Ectodermal cell (in vitro differentiated cells): ENCODE measurements at regions not wholly inside any gene's neighbourhood (a gene's known extent, or its start where the extent isn't known, plus 50 kb on each side); places are given as distances from the start of the nearest gene placed in this dataset.

Experiments used
- H3K27ac ChIP-seq: 2 replicates; pipeline ENCODE4 v1.7.0; 2013; ENCODE audit warnings: mild to moderate bottlenecking, low read depth, low read length; ENCODE audit not compliant: insufficient read depth, poor library complexity, severe bottlenecking
- H3K27me3 ChIP-seq: 2 replicates; pipeline ENCODE4 v1.7.0; 2013; ENCODE audit warnings: mild to moderate bottlenecking, low read length; ENCODE audit not compliant: insufficient read depth, control insufficient read depth, poor library complexity, severe bottlenecking
- H3K36me3 ChIP-seq: one replicate; pipeline ENCODE4 v1.7.0; 2013; ENCODE audit warnings: low read length; ENCODE audit not compliant: control insufficient read depth, insufficient read depth
- H3K4me1 ChIP-seq: one replicate; pipeline ENCODE4 v1.7.0; 2013; ENCODE audit warnings: low read length; ENCODE audit not compliant: control insufficient read depth, insufficient read depth
- H3K4me3 ChIP-seq: 2 replicates; pipeline ENCODE4 v1.7.0; 2013; ENCODE audit warnings: low read depth, low read length, control low read depth; ENCODE audit not compliant: insufficient read depth
- H3K9me3 ChIP-seq: 2 replicates; pipeline ENCODE4 v1.7.0; 2013; ENCODE audit warnings: mild to moderate bottlenecking, low read length, moderate library complexity; ENCODE audit not compliant: control insufficient read depth
- WGBS, 2 experiments: methylation state at CpG; one replicate each; pipeline ENCODE4 v1.1.7; 2013; ENCODE audit warnings: missing lambda C conversion rate in 2 of 2; 5-methylcytosine and 5-hydroxymethylcytosine counted together

DNA sequence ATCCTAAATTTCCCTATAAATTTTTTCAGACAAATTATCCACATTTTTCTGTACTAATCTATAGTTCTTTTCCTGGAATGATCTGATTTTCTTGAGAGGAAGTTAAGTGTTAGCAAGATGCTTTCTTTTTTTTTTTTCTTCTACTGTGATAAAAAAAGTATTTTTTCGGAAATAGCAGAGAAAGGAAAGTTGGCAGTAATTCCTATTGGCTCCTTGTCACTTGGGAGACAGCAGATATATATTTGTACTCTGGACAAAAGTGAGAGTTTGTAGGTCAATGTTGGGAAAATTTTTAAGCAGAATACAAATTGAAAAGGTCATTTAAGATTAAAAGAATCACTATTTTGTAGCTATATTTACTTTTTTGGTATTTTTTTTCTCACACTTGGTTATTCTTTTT lies 635.7 kb upstream of the NRXN1 start:
- no peaks in the 10 kb centered on the region for H3K4me1 ChIP-seq
- no peak overlapping the region for H3K27ac ChIP-seq
- H3K36me3 ChIP-seq, result no peaks in the 10 kb centered on the region
- no peak overlapping the region for H3K4me3 ChIP-seq
- no peaks in the 10 kb centered on the region for H3K9me3 ChIP-seq
- no peaks in the 10 kb centered on the region for H3K27me3 ChIP-seq
- 92 to 100% methylated on average over 1 of the region's 1 CpG for WGBS, 2 experiments

GRCh38 chr2:51662187-51662586 lies 630.3 kb upstream of the NRXN1 start:
- 25 to 33% methylated on average over 3 to 4 of the region's 5 CpGs for WGBS, 2 experiments
- H3K27ac ChIP-seq, result no peak overlapping the region
- no peaks in the 10 kb centered on the region for H3K4me1 ChIP-seq
- no peaks in the 10 kb centered on the region for H3K27me3 ChIP-seq
- no peaks in the 10 kb centered on the region for H3K36me3 ChIP-seq
- no peak overlapping the region for H3K4me3 ChIP-seq
- H3K9me3 ChIP-seq, result no peaks in the 10 kb centered on the region

GRCh38 chr2:51657849-51658248 lies 625.9 kb upstream of the NRXN1 start:
- no peaks in the 10 kb centered on the region for H3K27me3 ChIP-seq
- H3K4me3 ChIP-seq, result no peak overlapping the region
- H3K36me3 ChIP-seq, result no peaks in the 10 kb centered on the region
- H3K4me1 ChIP-seq, result no peaks in the 10 kb centered on the region
- no peaks in the 10 kb centered on the region for H3K9me3 ChIP-seq
- H3K27ac ChIP-seq, result no peak overlapping the region
- 93 to 97% methylated on average over 3 to 4 of the region's 4 CpGs for WGBS, 2 experiments

- H3K9me3 ChIP-seq, result no peaks in the 10 kb centered on the region
- H3K4me1 ChIP-seq, result no peaks in the 10 kb centered on the region
- no peak overlapping the region for H3K4me3 ChIP-seq
- no peaks in the 10 kb centered on the region for H3K27me3 ChIP-seq
- no peak overlapping the region for H3K27ac ChIP-seq
- no peaks in the 10 kb centered on the region for H3K36me3 ChIP-seq
These were observed 618.8 kb upstream of the NRXN1 start for GRCh38 chr2:51650769-51651168.

DNA sequence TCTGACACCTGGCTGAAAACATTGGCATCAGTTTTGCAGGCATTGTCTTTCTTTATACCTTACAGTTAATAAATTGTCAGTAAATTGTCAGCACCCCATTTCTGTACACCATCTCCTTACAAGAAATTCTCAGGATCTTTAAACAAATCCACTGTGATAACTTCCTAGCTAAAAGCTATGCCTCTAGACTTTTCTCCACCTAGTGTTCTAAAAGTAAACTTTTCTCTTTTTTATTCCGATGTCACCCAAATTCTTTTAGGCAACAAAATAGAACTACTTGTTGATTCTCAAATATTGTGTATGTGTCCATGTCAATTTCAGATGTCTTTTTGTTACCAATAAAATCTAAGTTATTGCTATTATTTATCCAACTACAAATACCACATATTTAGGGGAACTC lies 617.4 kb upstream of the NRXN1 start:
- no peak overlapping the region for H3K27ac ChIP-seq
- H3K36me3 ChIP-seq, result no peaks in the 10 kb centered on the region
- H3K27me3 ChIP-seq, result no peaks in the 10 kb centered on the region
- no peak overlapping the region for H3K4me3 ChIP-seq
- H3K4me1 ChIP-seq, result no peaks in the 10 kb centered on the region
- H3K9me3 ChIP-seq, result no peaks in the 10 kb centered on the region
- 100% methylated on average over 1 of the region's 1 CpG; no CpG with 5 or more reads in 1 of the 2 experiments for WGBS, 2 experiments

- H3K4me1 ChIP-seq, result peaks cover under 1% of the 10 kb centered on the region
- H3K9me3 ChIP-seq, result no peaks in the 10 kb centered on the region
- H3K36me3 ChIP-seq, result no peaks in the 10 kb centered on the region
- no peak overlapping the region for H3K4me3 ChIP-seq
- WGBS, 2 experiments, result 89 to 96% methylated on average over 3 to 4 of the region's 4 CpGs
- no peak overlapping the region for H3K27ac ChIP-seq
- H3K27me3 ChIP-seq, result no peaks in the 10 kb centered on the region
These were observed 606.9 kb upstream of the NRXN1 start for GRCh38 chr2:51638811-51639210.

DNA sequence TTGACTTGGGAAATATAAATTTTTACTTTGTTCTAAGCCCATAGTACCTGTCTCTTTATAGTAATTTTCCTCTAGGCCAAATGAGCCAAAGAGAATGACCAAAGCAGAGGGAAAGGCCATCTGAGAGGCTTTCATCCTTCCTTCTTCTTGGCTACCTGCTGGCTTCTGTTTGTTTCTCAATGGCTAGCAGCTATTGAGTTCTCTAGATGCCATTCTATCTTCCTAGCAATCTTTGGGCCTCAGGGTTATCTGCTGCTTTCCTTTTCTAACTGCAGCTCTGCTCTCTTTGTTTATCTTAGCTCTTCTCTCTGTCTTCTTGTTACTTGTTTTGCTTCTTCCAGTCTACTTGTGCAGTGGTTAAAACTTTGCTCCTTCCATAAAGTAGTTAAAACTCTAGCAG lies 601.1 kb upstream of the NRXN1 start:
- Histone ChIP-seq H3K4me3 (no peak overlapping the region), H3K27me3 (no peaks in the 10 kb centered on the region), H3K9me3 (no peaks in the 10 kb centered on the region), H3K36me3 (no peaks in the 10 kb centered on the region), H3K4me1 (peaks cover 10% of the 10 kb centered on the region), H3K27ac (peak overlapping the region; percentile 48)

DNA sequence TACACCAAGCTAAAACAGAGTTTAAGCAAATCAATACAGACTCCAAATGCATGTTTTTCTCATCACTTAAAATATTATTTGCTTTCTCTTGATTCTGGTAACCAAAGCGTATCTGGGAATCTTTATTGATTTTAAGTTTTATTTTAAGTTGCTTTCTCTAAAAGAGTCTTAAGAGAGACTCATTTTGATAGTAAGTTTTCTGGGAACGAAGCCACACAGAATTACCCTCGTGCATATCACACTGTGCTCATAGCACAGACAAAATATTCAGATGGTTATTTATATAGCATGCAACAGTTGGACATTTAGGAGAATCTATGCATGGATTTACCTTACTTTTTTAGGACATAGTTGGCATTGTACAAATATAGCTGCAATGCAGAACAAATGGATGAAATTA lies 597.5 kb upstream of the NRXN1 start:
- Histone ChIP-seq H3K27me3 (no peaks in the 10 kb centered on the region), H3K4me1 (peaks cover 10% of the 10 kb centered on the region), H3K9me3 (no peaks in the 10 kb centered on the region), H3K4me3 (no peak overlapping the region), H3K36me3 (no peaks in the 10 kb centered on the region), H3K27ac (no peak overlapping the region)
- 80 to 100% methylated on average over 1 of the region's 3 CpGs for WGBS, 2 experiments

DNA sequence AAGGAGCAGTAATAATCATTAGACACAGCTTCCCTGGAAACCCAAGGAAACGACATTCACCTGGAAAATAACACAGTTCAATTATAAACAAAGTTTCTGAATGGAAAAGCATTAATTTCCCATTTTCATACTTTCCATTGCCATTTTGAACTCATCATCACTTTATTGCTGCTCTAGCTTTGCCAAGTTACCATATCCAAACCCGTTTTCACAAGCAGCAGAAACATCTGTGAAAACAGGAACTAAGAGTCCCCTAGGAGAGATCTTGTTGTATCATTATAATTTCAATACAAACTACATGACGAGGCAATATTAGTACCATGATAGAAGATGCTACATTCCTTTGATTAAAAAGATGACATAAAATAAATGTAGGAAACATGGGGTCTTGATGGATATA lies 597.0 kb upstream of the NRXN1 start:
- Histone ChIP-seq H3K9me3 (no peaks in the 10 kb centered on the region), H3K27ac (no peak overlapping the region), H3K36me3 (no peaks in the 10 kb centered on the region), H3K27me3 (no peaks in the 10 kb centered on the region), H3K4me1 (peaks cover 10% of the 10 kb centered on the region), H3K4me3 (no peak overlapping the region)
- WGBS, 2 experiments, result 93 to 96% methylated on average over 2 of the region's 3 CpGs

- no peaks in the 10 kb centered on the region for H3K36me3 ChIP-seq
- H3K4me3 ChIP-seq, result no peak overlapping the region
- no peaks in the 10 kb centered on the region for H3K4me1 ChIP-seq
- H3K9me3 ChIP-seq, result no peaks in the 10 kb centered on the region
- H3K27ac ChIP-seq, result no peak overlapping the region
- 94 to 100% methylated on average over 1 of the region's 3 CpGs for WGBS, 2 experiments
- H3K27me3 ChIP-seq, result no peaks in the 10 kb centered on the region
These were observed 593.1 kb upstream of the NRXN1 start for GRCh38 chr2:51624995-51625394.

GRCh38 chr2:51620796-51621195 lies 588.9 kb upstream of the NRXN1 start:
- H3K36me3 ChIP-seq, result no peaks in the 10 kb centered on the region
- no peak overlapping the region for H3K4me3 ChIP-seq
- no peak overlapping the region for H3K27ac ChIP-seq
- no peaks in the 10 kb centered on the region for H3K27me3 ChIP-seq
- WGBS, 2 experiments, result 88 to 90% methylated on average over 1 of the region's 1 CpG
- H3K9me3 ChIP-seq, result no peaks in the 10 kb centered on the region
- no peaks in the 10 kb centered on the region for H3K4me1 ChIP-seq
